ENCODE measurements at regions not wholly inside any gene's neighbourhood (a gene's known extent, or its start where the extent isn't known, plus 50 kb on each side); places are given as distances from the start of the nearest gene placed in this dataset.
A peak's percentile ranks its signal among the peaks of the same experiment; 100 is the strongest.

DNA sequence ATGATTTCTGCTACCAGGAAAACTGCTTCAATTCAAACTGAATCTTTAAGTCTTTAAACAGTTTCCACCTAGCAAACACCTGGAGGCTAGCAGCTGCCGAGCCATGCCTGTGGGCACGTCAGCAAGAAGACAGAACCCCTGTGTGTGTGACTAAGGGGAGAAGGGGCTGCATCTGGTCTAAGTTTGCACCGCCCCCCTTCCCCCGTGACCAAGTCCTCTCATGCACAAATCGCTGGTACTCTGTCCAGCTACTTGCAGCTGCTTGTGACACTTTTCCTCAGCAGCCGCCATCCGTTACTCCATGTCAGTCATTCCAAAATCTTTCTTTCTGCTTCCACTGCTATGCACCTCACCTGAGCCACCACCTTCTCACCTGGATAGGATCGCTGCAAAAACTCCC, 355.0 kb downstream of the SS18 start:
- DNase-seq (ENCODE audit: low spot score), result no peak
- in situ Hi-C loops (cut with HindIII; ENCODE audit: low sequenced_read_pairs), result no loop called here

DNA sequence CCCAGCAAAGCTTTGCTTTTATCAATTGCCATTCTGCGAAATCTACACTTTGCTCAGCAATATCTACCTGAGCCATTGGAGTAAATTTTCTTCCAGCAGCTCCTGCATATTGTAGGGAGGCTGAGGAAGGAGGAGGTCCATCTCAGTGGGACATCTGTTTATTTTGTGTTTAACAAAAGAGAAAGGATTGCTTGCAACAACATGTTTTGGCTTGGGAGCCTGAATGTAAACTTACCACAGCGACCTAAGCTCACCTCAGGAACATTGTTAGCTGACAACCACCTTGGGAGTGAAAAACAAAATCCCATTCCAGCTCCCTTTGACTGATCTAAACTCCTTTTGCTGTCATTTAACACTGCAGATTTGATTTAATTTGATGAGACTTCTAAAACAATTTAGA, 356.1 kb downstream of the SS18 start:
- in situ Hi-C loops (cut with HindIII; ENCODE audit: low sequenced_read_pairs), result no loop called here
- DNase-seq (ENCODE audit: low spot score), result no peak

DNA sequence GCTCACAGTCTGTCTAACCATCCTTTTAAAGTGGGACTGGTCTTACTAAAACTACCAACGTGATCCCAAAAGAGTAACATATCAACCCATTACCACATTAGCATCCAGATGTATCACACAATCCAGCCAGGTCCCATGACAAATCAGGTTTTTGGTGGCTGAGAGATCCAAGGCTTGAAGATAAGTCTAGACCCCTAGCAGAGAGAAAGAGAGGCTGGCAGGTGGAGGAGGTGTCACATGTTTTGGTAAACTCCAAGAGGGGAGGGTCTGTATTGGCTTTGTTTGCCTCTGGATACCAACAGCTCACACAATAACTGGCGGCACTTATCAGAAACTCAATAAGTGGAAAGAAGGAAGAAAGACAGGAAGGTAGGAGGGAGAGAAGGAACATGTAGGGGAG, 357.6 kb downstream of the SS18 start:
- in situ Hi-C loops (cut with HindIII; ENCODE audit: low sequenced_read_pairs), result no loop called here
- no peak for DNase-seq (ENCODE audit: low spot score)

DNA sequence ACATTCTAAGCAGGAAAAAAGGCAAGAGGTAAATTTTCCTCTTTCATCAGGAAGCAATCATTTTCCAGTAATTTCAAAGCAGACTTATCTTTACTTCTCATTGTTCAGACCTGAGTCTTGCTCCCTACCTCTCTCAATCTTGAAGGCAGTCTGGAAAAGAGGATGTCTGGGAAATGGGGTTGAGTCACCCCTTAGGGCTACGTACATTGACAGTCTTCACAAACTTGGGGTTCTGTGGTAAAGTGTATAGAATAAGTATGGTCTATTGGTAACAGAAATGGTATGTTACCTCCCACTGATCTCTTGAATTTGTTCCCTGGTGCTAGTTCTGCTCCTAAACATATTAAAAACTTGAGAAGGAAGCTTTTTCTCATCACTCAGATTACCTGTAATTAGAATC, 361.3 kb downstream of the SS18 start:
- in situ Hi-C loops (cut with HindIII; ENCODE audit: low sequenced_read_pairs), result no loop called here
- no peak for DNase-seq (ENCODE audit: low spot score)

DNA sequence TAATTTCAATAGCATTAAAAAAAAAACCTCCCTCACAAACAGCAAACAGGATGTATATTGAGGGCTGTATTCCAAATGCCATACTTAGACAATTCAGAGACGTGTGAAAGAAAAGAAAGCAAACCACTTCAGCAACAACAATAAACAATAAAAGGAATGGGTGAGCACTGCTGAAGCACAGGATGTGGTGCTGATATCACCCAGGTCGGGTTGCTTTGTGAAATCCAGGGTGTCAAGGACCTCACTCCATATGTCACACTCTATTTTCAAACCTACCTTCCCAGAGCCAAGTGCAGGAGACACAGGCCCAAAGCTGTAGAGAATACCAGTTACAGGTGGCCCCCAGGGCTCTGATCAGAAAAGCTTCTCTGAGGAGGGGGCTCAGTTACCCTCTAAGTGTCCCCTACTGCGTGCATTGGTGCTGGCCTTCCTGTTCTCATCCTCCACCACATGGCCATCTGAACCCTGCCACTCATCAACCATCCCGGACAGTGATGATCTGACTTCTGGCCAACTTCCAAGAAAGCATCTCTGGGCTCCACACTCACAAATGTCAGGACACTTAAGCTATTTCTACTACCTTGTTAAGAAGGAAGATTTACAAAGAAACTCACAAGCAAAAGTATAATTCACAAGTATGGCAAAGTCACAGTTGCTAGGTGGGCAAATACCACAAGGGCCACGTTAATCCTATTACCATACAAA, 363.0 kb downstream of the SS18 start:
- in situ Hi-C loops (cut with HindIII; ENCODE audit: low sequenced_read_pairs), result no loop called here
- peak; percentile 47 for DNase-seq (ENCODE audit: low spot score)

DNA sequence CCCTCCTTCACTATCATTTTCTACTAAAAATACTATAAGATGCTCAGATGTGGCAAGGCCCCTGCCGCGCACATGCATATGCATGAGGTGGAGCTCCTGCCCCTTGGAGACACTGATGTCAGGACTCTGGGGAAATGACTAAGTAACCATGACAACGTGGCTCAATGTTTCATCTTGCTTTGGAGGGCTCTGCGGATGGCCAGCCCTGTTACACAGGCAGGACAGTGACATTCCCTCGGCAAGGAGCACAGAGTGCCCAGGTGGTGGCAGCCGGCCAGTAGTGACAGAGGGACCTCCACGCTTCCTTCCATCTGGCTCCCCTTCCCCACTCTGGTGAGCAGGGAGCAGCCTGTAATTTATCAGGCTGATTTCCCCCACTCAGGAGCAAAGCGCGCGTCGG, 364.1 kb downstream of the SS18 start:
- in situ Hi-C loops (cut with HindIII; ENCODE audit: low sequenced_read_pairs), result no loop called here
- DNase-seq (ENCODE audit: low spot score), result peak; percentile 93

DNA sequence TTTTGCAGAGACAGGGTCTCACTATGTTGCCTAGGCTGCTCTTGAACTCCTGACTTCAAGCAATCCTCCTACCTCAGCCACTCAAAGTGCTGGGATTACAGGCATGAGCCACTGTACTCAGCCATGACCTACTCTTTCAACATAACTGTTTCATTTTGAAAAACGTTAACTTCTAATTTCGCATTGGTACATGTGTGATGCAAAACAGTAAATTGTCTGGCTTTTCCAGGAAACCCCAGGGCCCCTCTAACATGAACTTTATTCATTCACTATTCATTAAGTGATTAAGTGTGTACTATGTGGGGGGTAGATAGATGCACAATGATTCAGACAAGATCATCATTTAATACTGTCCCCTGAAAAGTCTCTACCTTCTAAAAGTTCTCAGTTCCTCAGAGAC, 364.9 kb downstream of the SS18 start:
- no peak for DNase-seq (ENCODE audit: low spot score)

DNA sequence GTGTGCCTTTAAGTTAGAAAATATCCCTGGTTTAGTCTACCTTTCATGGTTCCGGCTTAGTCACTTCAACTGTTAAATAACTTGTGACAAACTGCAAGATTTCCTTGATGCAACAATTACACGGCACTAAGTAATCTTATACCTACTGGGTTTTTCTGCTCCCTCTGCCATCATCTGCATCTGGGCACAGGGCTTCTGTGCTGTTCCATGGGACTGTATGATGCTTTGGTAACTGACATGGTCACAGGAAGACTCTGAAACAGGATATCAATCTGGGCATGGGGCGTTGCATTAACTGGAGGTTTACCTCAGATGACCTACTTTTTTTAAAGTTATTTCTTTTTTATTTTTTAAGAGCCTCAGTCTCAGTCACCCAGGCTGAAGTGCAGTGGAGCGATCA, 365.4 kb downstream of the SS18 start:
- in situ Hi-C loops (cut with HindIII; ENCODE audit: low sequenced_read_pairs), result no loop called here

More for the DNA sequence above, 364.9 kb downstream of the SS18 start:
- in situ Hi-C loops (cut with HindIII; ENCODE audit: low sequenced_read_pairs), result no loop called here

DNA sequence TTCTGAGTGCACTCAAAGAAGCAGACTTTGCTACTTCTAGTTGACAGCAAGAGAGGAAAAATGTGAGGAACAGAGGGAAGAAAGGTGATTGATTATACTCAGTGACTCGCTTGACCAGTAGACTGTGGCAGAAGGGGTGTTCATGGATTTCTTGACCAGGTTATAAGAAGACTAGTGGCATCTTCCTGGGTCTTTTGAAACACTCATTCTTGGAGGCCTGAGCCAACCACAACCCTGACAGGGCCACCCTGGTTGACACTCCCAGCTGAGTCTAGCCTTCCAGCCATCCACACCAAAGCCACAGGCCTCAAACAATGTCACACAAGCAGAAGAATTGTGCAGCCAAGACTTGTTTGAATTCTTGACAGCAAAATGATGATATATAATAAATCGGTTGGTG, 366.3 kb downstream of the SS18 start:
- no peak for DNase-seq (ENCODE audit: low spot score)
- in situ Hi-C loops (cut with HindIII; ENCODE audit: low sequenced_read_pairs), result no loop called here

More for the DNA sequence above, 365.4 kb downstream of the SS18 start:
- no peak for DNase-seq (ENCODE audit: low spot score)

DNA sequence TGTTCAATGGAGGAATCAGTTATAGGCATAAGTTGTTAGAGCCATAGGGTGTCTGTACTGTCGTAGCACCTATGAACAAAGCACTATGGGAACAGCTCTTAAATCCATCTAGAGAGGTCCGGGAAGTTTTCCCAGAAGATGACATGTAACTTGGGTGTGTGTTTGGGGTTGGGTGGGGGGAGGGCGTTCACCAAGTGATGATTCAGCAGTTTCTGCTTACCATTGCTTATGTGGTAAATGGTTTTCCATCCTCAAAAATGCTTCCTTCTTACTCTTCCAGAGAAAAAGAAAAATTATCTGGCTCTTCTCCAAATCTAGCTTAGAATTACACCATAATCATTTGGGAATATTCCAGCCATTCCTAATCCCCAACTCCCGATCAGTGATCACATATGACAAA, 361.1 kb upstream of the ZNF521 start:
- in situ Hi-C loops (cut with HindIII; ENCODE audit: low sequenced_read_pairs), result no loop called here
- DNase-seq (ENCODE audit: low spot score), result no peak

DNA sequence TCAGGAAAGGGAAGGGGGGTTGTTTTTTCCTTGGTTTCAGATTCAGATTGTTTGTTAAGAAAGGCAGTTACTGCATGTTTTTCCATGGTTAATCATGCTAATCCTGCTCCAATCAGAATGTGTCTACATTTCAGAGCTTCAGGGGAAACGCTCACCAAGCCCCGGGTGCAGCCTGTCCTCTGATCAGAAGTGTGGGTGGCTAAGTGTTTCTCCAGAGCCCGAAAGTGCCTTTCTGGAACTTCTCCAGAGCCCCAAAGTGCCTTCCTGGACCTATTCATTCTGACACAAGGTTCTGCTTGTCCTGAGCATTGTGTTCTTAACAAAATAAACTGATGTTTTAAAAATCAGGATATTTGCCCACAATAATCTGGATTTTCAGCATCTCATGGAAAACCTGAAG, 359.0 kb upstream of the ZNF521 start:
- in situ Hi-C loops (cut with HindIII; ENCODE audit: low sequenced_read_pairs), result no loop called here
- DNase-seq (ENCODE audit: low spot score), result no peak

DNA sequence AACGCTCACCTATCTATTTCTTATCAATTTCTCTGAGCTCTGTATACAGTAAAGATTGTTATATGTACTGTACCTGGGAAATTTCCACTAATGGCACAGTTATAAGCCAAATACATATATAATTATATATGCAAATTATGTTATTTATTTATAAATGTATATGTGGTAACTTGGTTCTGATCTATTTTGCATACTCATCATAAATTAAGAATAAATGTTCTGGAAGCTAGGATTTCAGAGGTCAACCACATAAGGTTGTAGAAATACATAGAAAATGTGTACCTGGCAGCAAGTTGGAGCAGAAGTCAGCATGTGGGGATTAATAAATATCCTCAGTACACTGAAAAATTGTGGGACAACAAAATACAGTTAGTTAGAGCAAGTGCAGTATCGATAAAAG, 353.7 kb upstream of the ZNF521 start:
- no peak for DNase-seq (ENCODE audit: low spot score)
- in situ Hi-C loops (cut with HindIII; ENCODE audit: low sequenced_read_pairs), result no loop called here

DNA sequence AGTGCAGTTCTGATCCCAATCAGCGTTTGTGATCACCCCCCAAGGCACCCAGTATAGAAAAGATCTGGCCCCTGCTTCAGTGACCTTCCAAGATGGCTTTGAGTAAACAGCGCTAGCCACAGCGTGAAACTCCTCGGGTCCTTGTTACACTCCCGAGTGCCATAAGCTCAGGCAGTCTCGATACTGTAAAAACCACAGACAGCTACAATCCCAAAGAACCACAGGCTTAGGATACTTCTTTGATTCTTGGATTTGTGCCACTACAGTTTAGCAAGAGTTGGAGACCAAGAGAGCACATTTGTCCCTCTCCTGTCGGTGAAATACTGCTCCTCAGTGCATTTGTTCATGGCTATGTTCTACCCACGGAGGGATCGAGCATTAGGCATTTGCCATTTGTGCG, 352.5 kb upstream of the ZNF521 start:
- in situ Hi-C loops (cut with HindIII; ENCODE audit: low sequenced_read_pairs), result no loop called here
- DNase-seq (ENCODE audit: low spot score), result no peak

DNA sequence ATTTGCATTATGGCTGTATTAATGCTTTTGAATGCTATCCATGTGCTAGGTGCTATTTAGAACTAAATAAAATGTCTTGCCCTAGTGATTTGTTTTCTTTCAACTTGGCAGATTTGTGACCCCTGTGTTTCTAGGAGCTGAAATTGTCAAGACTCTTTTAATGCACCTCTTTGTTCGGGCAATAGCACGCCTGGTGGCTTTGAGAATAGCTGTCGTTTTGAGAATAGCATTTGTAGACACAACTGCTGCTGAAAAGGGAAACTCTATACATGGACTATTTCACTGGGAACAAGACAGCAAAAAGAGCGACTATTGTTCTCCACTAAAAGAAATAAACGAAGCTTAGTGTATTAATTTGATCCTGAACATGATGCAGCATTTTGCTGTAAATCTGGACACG, 352.1 kb upstream of the ZNF521 start:
- in situ Hi-C loops (cut with HindIII; ENCODE audit: low sequenced_read_pairs), result no loop called here
- no peak for DNase-seq (ENCODE audit: low spot score)

DNA sequence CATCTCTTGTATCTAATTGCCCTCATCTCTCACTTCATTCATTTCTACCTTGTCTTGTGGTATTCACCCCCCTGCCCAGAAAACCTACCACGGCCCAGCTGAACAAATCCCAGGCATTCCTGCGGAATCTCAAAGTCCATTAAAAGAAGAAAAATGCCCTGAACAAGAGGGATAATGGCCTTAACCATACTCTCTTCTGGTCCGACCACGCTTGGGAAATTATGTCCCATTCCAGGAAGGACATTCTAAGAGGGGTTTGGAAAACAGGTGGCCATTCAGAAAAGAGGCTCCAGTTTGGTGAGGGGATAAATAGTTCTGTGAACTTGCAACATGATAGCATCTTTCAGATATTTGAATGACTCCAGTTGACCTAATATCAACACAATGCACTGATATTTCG, 349.9 kb upstream of the ZNF521 start:
- in situ Hi-C loops (cut with HindIII; ENCODE audit: low sequenced_read_pairs), result no loop called here
- DNase-seq (ENCODE audit: low spot score), result no peak

DNA sequence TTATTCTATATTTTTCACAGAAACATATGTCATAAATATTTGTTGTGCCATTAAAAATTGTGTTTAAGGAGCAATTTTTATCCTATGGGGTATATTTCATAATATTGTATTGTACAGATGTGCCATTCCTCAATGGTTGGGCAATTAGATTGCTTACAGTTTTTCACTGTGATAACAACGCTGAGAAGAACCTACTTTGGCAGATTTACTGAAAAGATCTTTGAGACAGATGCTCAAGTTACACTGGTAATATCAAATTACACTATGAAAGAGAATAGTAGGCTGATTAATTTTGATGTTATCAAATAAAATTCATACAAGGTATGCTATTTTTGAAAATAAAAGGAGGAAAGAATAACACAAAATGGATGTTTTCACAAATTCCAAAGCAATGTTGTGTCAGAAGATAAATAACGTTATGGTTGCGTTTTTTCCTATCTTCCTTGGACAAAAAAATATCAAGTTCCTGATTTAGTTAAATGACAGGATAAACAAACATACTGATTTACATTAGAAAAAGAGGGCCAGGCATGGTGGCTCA, 335.1 kb upstream of the ZNF521 start:
- in situ Hi-C loops (cut with HindIII; ENCODE audit: low sequenced_read_pairs), result no loop called here
- no peak for DNase-seq (ENCODE audit: low spot score)

DNA sequence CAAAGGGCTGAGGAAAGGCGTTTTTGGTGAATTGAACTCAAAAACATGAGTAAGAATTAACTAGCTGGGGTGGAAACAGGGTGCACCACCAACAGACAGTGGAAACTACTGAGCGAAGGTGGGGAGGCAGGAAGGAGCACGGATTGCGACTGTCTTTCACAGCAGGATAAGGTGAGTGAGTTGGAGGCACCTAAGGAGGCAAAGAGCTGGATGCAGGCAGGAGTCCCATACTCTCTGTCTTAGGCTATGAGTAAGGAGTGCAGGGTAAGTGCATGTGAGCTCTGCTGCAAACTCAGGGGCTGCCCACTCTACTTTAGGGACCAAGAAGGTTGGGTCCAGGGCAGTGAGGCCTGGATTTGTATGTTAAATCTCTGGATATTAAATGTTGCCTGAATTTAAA, 333.1 kb upstream of the ZNF521 start:
- in situ Hi-C loops (cut with HindIII; ENCODE audit: low sequenced_read_pairs), result no loop called here
- no peak for DNase-seq (ENCODE audit: low spot score)

DNA sequence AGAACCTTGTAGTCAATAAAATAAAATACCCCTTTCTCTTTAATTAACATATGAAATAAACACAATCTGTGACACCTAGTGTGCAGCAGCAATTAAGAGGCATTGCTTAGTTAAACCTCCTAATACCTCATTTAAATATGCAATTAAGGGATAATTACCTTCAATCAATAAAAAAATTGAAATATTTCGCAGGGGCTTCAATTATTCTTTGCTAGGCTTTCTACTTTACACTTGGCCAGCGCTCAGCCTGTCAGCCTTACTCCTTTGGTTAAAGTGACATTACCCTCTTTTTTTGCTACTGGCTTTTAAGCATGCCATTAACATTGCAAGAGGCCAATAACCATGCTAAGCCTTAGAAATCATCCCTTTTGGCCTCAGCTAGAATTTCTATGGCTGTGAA, 327.5 kb upstream of the ZNF521 start:
- in situ Hi-C loops (cut with HindIII; ENCODE audit: low sequenced_read_pairs), result no loop called here

DNA sequence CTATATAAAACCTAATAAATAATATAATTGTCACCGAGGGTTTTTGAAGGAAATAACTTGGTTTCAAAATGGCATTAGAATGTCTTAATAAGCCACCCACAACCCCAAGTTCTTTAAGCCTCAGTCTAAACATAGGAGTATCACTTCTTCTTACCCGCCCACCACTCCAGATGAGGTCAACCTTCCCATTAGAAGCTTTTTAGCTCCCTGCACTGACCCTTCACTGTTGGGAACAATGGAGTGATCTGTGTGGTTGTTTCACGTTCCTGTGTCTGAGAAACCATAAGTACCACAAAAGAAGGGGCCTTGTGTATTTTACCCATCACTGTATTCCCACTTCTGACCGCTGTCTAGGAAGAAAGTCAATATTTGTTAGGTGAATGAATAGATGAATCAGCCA, 326.3 kb upstream of the ZNF521 start:
- in situ Hi-C loops (cut with HindIII; ENCODE audit: low sequenced_read_pairs), result no loop called here
- DNase-seq (ENCODE audit: low spot score), result no peak

More for the DNA sequence above, 327.5 kb upstream of the ZNF521 start:
- DNase-seq (ENCODE audit: low spot score), result no peak

DNA sequence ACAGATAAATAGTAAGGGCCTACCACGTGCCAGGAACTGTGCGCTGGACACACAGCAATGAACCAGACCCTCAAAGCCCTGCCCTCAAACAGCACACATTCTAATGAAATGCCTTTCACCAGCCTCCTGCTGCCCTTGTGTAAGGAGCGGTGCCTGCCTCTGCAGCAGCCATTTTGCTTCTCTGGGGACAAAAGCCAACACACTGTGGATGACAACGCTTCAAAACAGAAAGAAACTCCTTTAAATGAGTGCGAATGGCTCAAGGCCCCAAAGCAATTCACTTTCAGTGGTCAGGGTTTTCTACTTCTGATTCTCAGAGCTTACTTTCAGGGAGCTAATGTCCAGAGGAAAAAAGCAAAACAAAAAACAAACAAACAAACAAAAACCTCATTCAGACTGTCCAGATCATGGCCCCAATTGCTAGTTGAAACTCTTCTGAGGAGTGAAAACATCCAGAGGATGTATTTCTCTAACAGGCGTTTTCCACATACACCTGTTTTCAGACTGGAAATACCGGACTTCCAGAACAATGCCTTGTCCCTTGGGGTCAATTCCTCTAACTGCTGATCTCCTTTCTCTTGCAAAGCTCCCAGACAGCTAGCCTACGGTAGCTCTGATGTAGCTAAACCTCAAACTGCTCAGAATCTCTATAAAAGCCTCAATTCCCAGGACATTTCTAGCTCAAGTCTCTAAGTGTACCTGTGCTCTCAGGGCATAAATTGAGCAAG, 323.3 kb upstream of the ZNF521 start:
- in situ Hi-C loops (cut with HindIII; ENCODE audit: low sequenced_read_pairs), result no loop called here
- no peak for DNase-seq (ENCODE audit: low spot score)

DNA sequence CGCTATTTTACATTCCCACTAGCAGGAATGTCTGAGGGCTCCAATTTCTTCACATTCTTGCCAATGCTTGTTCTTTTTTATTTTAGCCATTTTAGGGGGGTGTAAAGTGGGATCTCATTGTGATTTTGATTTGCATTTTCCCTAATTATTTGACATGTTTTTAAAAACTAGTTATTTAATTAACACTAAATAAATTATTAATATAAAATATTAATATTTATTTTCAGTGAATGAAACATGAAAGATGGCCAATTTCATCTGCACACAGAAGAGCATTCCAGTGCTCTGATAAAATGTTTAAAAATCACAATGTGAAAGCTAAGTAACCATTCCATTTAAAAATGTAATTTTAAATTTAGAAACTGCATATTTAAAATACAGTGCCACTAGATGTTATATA, 322.2 kb upstream of the ZNF521 start:
- in situ Hi-C loops (cut with HindIII; ENCODE audit: low sequenced_read_pairs), result no loop called here

More for the DNA sequence above, 322.2 kb upstream of the ZNF521 start:
- no peak for DNase-seq (ENCODE audit: low spot score)

All from G401 (cell line).